ENCODE measurements at regions not wholly inside any gene's neighbourhood (a gene's known extent, or its start where the extent isn't known, plus 50 kb on each side); places are given as distances from the start of the nearest gene placed in this dataset.

DNA sequence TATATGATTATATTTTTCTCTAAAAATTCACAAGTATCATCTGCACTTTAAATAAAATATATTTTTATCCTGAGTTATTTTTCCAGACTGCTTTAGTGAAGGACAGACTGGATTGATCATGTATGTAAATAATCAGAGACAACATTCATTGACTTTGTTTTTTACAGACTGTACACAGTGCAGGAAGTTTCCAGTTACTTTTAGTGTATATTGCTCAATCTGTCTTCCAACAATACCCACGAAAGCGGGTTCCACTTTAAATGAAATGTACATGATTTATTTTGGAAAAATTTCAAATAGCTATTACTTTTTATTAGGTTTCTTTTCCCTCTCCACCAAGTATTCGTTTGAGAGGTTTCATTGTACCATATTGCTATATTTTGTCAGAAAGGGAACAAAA is 497.0 kb downstream of the FSCB start:
- BruUV-seq (replicated peaks), result no TSS peak
- Histone ChIP-seq H3K9me3 (ENCODE audit: low read depth, low read length, poor library complexity, severe bottlenecking) (no peaks in the 10 kb centered on the region), H3K4me3 (ENCODE audit: low read depth, low read length, poor library complexity, severe bottlenecking) (no peak overlapping the region), H3K36me3 (ENCODE audit: insufficient read depth, low read length, poor library complexity, severe bottlenecking) (no peaks in the 10 kb centered on the region), H3K27me3 (replicated peaks; ENCODE audit: insufficient read depth, low read depth, low read length, poor library complexity) (no peaks in the 10 kb centered on the region), H3K27ac (ENCODE audit: low read depth, low read length, poor library complexity, severe bottlenecking) (no peak overlapping the region), H3K4me1 (ENCODE audit: insufficient read depth, low read length, poor library complexity, severe bottlenecking) (peaks cover 11% of the 10 kb centered on the region)
- no peak for TF ChIP-seq EZH2 (IDR thresholded peaks at IDR 0.05; ENCODE audit: borderline replicate concordance, low read depth, low read length, poor library complexity, severe bottlenecking)
- TF ChIP-seq, protein P1, sequence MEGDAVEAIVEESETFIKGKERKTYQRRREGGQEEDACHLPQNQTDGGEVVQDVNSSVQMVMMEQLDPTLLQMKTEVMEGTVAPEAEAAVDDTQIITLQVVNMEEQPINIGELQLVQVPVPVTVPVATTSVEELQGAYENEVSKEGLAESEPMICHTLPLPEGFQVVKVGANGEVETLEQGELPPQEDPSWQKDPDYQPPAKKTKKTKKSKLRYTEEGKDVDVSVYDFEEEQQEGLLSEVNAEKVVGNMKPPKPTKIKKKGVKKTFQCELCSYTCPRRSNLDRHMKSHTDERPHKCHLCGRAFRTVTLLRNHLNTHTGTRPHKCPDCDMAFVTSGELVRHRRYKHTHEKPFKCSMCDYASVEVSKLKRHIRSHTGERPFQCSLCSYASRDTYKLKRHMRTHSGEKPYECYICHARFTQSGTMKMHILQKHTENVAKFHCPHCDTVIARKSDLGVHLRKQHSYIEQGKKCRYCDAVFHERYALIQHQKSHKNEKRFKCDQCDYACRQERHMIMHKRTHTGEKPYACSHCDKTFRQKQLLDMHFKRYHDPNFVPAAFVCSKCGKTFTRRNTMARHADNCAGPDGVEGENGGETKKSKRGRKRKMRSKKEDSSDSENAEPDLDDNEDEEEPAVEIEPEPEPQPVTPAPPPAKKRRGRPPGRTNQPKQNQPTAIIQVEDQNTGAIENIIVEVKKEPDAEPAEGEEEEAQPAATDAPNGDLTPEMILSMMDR (conservative IDR thresholded peaks at IDR 0.05; ENCODE audit: low read depth, low read length), result no peak
- CTCF ChIA-PET, result no interaction called here
- no peak for DNase-seq (ENCODE audit: low spot score)
- intact Hi-C loops (cut with micrococcal nuclease; ENCODE audit: unreplicated experiment), result no loop called here
- POLR2A ChIA-PET (ENCODE audit: low non-redundant PET), result interaction anchor here (0.6 kb wide), 1 partner anchor 1465 kb away, joined by 3 read pairs; no protein-coding TSS in a partner anchor

DNA sequence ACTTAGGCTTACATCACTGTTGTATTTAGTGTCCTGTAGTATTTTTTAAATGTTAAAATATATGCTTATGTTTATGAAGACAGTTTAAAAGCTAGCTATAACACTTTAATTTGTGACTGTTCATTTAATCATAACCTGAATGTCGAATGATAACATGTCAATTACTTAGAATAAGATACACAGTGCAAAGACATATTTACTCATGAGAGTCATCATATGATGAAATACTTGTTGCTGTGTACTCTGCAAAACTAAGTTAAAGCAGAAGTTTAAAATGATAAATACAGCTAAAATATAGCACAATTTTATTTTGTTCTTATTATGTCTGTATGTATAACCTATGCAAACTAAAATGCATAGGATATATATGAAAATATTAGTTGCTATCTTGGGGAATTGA is 497.4 kb downstream of the FSCB start:
- CTCF ChIA-PET, result no interaction called here
- Histone ChIP-seq H3K27me3 (replicated peaks; ENCODE audit: insufficient read depth, low read depth, low read length, poor library complexity) (no peaks in the 10 kb centered on the region), H3K27ac (ENCODE audit: low read depth, low read length, poor library complexity, severe bottlenecking) (no peak overlapping the region), H3K9me3 (ENCODE audit: low read depth, low read length, poor library complexity, severe bottlenecking) (no peaks in the 10 kb centered on the region), H3K36me3 (ENCODE audit: insufficient read depth, low read length, poor library complexity, severe bottlenecking) (no peaks in the 10 kb centered on the region), H3K4me3 (ENCODE audit: low read depth, low read length, poor library complexity, severe bottlenecking) (no peak overlapping the region), H3K4me1 (ENCODE audit: insufficient read depth, low read length, poor library complexity, severe bottlenecking) (peaks cover 11% of the 10 kb centered on the region)
- TF ChIP-seq, protein P1 (conservative IDR thresholded peaks at IDR 0.05; ENCODE audit: low read depth, low read length), result no peak
- no peak for TF ChIP-seq EZH2 (IDR thresholded peaks at IDR 0.05; ENCODE audit: borderline replicate concordance, low read depth, low read length, poor library complexity, severe bottlenecking)
- intact Hi-C loops (cut with micrococcal nuclease; ENCODE audit: unreplicated experiment), result no loop called here
- BruUV-seq (replicated peaks), result no TSS peak
- no peak for DNase-seq (ENCODE audit: low spot score)
- POLR2A ChIA-PET (ENCODE audit: low non-redundant PET), result no interaction called here

DNA sequence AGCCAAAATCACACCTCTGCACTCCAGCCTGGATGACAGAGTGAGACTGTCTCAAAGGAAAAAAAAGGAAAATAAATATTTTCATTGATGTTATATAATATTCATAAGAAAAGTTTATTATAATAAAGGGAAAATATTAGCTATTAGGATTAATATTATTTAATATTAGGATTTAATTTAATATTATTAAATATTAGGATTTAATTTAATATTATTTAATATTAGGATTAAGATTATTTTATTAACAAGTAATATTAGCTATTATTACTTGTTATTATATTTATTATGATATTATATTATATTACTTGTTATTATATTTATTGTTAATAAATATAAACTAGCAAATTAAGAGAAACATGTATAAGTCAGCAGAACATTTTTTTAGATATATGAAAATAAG is 518.1 kb downstream of the FSCB start:
- ChIA-PET CTCF (no interaction called here), POLR2A (ENCODE audit: low non-redundant PET) (no interaction called here)
- DNase-seq (ENCODE audit: low spot score), result no peak
- Histone ChIP-seq H3K9me3 (ENCODE audit: low read depth, low read length, poor library complexity, severe bottlenecking) (no peaks in the 10 kb centered on the region), H3K4me3 (ENCODE audit: low read depth, low read length, poor library complexity, severe bottlenecking) (no peak overlapping the region), H3K36me3 (ENCODE audit: insufficient read depth, low read length, poor library complexity, severe bottlenecking) (no peaks in the 10 kb centered on the region), H3K27ac (ENCODE audit: low read depth, low read length, poor library complexity, severe bottlenecking) (no peak overlapping the region), H3K27me3 (replicated peaks; ENCODE audit: insufficient read depth, low read depth, low read length, poor library complexity) (no peaks in the 10 kb centered on the region), H3K4me1 (ENCODE audit: insufficient read depth, low read length, poor library complexity, severe bottlenecking) (no peaks in the 10 kb centered on the region)
- BruUV-seq (replicated peaks), result no TSS peak
- intact Hi-C loops (cut with micrococcal nuclease; ENCODE audit: unreplicated experiment), result no loop called here
- TF ChIP-seq EZH2 (IDR thresholded peaks at IDR 0.05; ENCODE audit: borderline replicate concordance, low read depth, low read length, poor library complexity, severe bottlenecking), result no peak
- TF ChIP-seq, protein P1 (conservative IDR thresholded peaks at IDR 0.05; ENCODE audit: low read depth, low read length), result no peak
